PC-3 (cell line): ENCODE measurements at regions not wholly inside any gene's neighbourhood (a gene's known extent, or its start where the extent isn't known, plus 50 kb on each side); places are given as distances from the start of the nearest gene placed in this dataset.

Source experiments
- ATAC-seq: fragments of 200-7000 bp; cut with Tn5 transposase; 2 replicates; pipeline ENCODE4 v1.9.1; 2020; ENCODE audit warnings: mild to moderate bottlenecking, moderate library complexity
- BruUV-seq: library from RNA; stranded (reverse); fragments of 400-500 nt; replicated peaks from 2 replicates; lab custom pipeline; 2021; lab: Mats Ljungman, UMichigan
- CTCF ChIA-PET: fragments of 300-600 bp; sonication (Branson Sonifier 250); formaldehyde crosslinking; loops from one replicate; lab custom pipeline; 2022; ENCODE audit warnings: antibody characterized with exemption; lab: Charles Lee
- POLR2A ChIA-PET: fragments of 300-600 bp; sonication (Branson Sonifier 250); formaldehyde crosslinking; loops from one replicate; lab custom pipeline; 2022; ENCODE audit warnings: antibody characterized with exemption; ENCODE audit not compliant: unreplicated experiment; lab: Charles Lee
- DNase-seq: peaks from one replicate; pipeline ENCODE4 v3.0.0-alpha.2; 2015
- H2AFZ ChIP-seq: fragments of 300-600 bp; sonication (generic); 2 replicates; pipeline ENCODE4 v1.6.0; 2016; ENCODE audit warnings: antibody characterized with exemption, low read length
- H3F3A ChIP-seq: fragments of 300-600 bp; sonication (generic); one replicate; pipeline ENCODE4 v1.6.0; 2017; ENCODE audit warnings: antibody characterized with exemption, low read length, control low read depth, mild to moderate bottlenecking; ENCODE audit not compliant: unreplicated experiment
- H3K27ac ChIP-seq: fragments of 300-600 bp; sonication (generic); 2 replicates; pipeline ENCODE4 v1.5.1; 2016; ENCODE audit warnings: mild to moderate bottlenecking, low read length
- H3K27me3 ChIP-seq: fragments of 300-600 bp; sonication (generic); 2 replicates; pipeline ENCODE4 v1.6.1; 2016; ENCODE audit warnings: low read length, mixed read lengths
- H3K36me3 ChIP-seq: fragments of 300-600 bp; sonication (generic); 2 replicates; pipeline ENCODE4 v1.6.1; 2016; ENCODE audit warnings: low read depth, mixed run types, low read length, mixed read lengths
- H3K4me1 ChIP-seq: fragments of 300-600 bp; sonication (generic); 2 replicates; pipeline ENCODE4 v1.5.1; 2016; ENCODE audit warnings: low read length; ENCODE audit not compliant: insufficient read depth
- H3K4me2 ChIP-seq: fragments of 300-600 bp; sonication (generic); 2 replicates; pipeline ENCODE4 v1.6.0; 2016; ENCODE audit warnings: low read length
- H3K4me3 ChIP-seq: fragments of 300-600 bp; sonication (generic); 2 replicates; pipeline ENCODE4 v1.5.1; 2016; ENCODE audit warnings: mild to moderate bottlenecking, low read length, mixed read lengths
- H3K79me2 ChIP-seq: fragments of 300-600 bp; sonication (generic); 2 replicates; pipeline ENCODE4 v1.6.1; 2017; ENCODE audit warnings: low read length, mixed read lengths
- H3K9ac ChIP-seq: fragments of 300-600 bp; sonication (generic); 2 replicates; pipeline ENCODE4 v1.6.0; 2016; ENCODE audit warnings: mild to moderate bottlenecking, low read length
- H3K9me2 ChIP-seq: fragments of 300-600 bp; sonication (generic); replicated peaks from 2 replicates; pipeline ENCODE4 v1.6.1; 2016; ENCODE audit warnings: mixed run types, low read length, mixed read lengths
- H3K9me3 ChIP-seq: fragments of 300-600 bp; sonication (generic); 2 replicates; pipeline ENCODE4 v1.6.1; 2016; ENCODE audit warnings: low read length, mixed read lengths
- H4K20me1 ChIP-seq: fragments of 300-600 bp; sonication (generic); 2 replicates; pipeline ENCODE4 v1.6.1; 2016; ENCODE audit warnings: low read length, mixed read lengths
- CTCF ChIP-seq: fragments of 300-600 bp; sonication (generic); conservative IDR thresholded peaks from 2 replicates; pipeline ENCODE4 v1.5.1; 2017; ENCODE audit warnings: antibody characterized with exemption, low read depth, mild to moderate bottlenecking, low read length
- EZH2 ChIP-seq: fragments of 300-600 bp; sonication (generic); IDR thresholded peaks from one replicate; pipeline ENCODE4 v1.6.1; 2017; ENCODE audit warnings: antibody characterized with exemption, mild to moderate bottlenecking, low read length; ENCODE audit not compliant: unreplicated experiment
- EZH2phosphoT487 ChIP-seq: fragments of 300-600 bp; sonication (generic); IDR thresholded peaks from 2 replicates; pipeline ENCODE4 v1.6.1; 2018; ENCODE audit warnings: mild to moderate bottlenecking, antibody characterized with exemption, low read length, borderline replicate concordance
- intact Hi-C: fragments of 100-400 bp; cut with micrococcal nuclease; formaldehyde crosslinking; loops from 2 replicates; pipeline ENCODE4 v1.9.0; 2023

- intact Hi-C loops = no loop called here
- Histone ChIP-seq H3K4me1 (no peaks in the 10 kb centered on the region), H3K79me2 (no peaks in the 10 kb centered on the region), H4K20me1 (no peaks in the 10 kb centered on the region), H3K36me3 (no peaks in the 10 kb centered on the region), H2AFZ (no peak overlapping the region), H3K27ac (no peak overlapping the region), H3K9me2 (no peaks in the 10 kb centered on the region), H3K4me2 (no peak overlapping the region), H3F3A (no peaks in the 10 kb centered on the region), H3K27me3 (no peaks in the 10 kb centered on the region), H3K4me3 (no peak overlapping the region), H3K9ac (no peak overlapping the region), H3K9me3 (no peaks in the 10 kb centered on the region)
- no peak for ATAC-seq
- ChIA-PET CTCF (no interaction called here), POLR2A (no interaction called here)
- TF ChIP-seq EZH2phosphoT487 (no peak), CTCF (no peak), EZH2 (no peak)
- no TSS peak for BruUV-seq
- DNase-seq = no peak
Observed at GRCh38 chr18:59758837-59759236, 61.6 kb upstream of the CCBE1 start.

GRCh38 chr18:59758106-59758505 is 60.9 kb upstream of the CCBE1 start:
- Histone ChIP-seq H3K9ac (no peak overlapping the region), H3K9me3 (no peaks in the 10 kb centered on the region), H3K9me2 (no peaks in the 10 kb centered on the region), H3K4me3 (no peak overlapping the region), H3K36me3 (no peaks in the 10 kb centered on the region), H3K27me3 (no peaks in the 10 kb centered on the region), H3K4me1 (no peaks in the 10 kb centered on the region), H2AFZ (no peak overlapping the region), H4K20me1 (no peaks in the 10 kb centered on the region), H3K79me2 (no peaks in the 10 kb centered on the region), H3K27ac (no peak overlapping the region), H3F3A (no peaks in the 10 kb centered on the region), H3K4me2 (no peak overlapping the region)
- ChIA-PET CTCF (no interaction called here), POLR2A (no interaction called here)
- BruUV-seq = no TSS peak
- DNase-seq (no peak), ATAC-seq (no peak)
- intact Hi-C loops = no loop called here
- TF ChIP-seq EZH2phosphoT487 (no peak), CTCF (no peak), EZH2 (no peak)

- no peak overlapping the region for H3K9ac ChIP-seq
- H3K9me2 ChIP-seq = no peaks in the 10 kb centered on the region
- ChIA-PET POLR2A (no interaction called here), CTCF (no interaction called here)
- no peaks in the 10 kb centered on the region for H3K27me3 ChIP-seq
- no peak for TF ChIP-seq EZH2phosphoT487
- TF ChIP-seq EZH2 = no peak
- no peak for TF ChIP-seq CTCF
- no peak overlapping the region for H3K4me2 ChIP-seq
- H3K4me1 ChIP-seq = peaks cover 43% of the 10 kb centered on the region
- ATAC-seq = no peak
- H3K36me3 ChIP-seq = no peaks in the 10 kb centered on the region
- no peaks in the 10 kb centered on the region for H3K79me2 ChIP-seq
- H3K9me3 ChIP-seq = no peaks in the 10 kb centered on the region
- intact Hi-C loops = no loop called here
- no peak for DNase-seq
- no peak overlapping the region for H2AFZ ChIP-seq
- no TSS peak for BruUV-seq
- H4K20me1 ChIP-seq = no peaks in the 10 kb centered on the region
- no peak overlapping the region for H3K4me3 ChIP-seq
- H3F3A ChIP-seq = peaks cover 5% of the 10 kb centered on the region
- no peak overlapping the region for H3K27ac ChIP-seq
Observed at GRCh38 chr18:59752666-59753065, 55.4 kb upstream of the CCBE1 start.
